HepG2 (cell line): ENCODE measurements at regions not wholly inside any gene's neighbourhood (a gene's known extent, or its start where the extent isn't known, plus 50 kb on each side); places are given as distances from the start of the nearest gene placed in this dataset.

Source experiments
- ATAC-seq: fragments of 200-7000 bp; cut with Tn5 transposase; 3 replicates; pipeline ENCODE4 v1.9.1; 2020; ENCODE audit warnings: mild to moderate bottlenecking, moderate library complexity
- BruUV-seq: library from RNA; stranded (reverse); fragments of 400-500 nt; replicated peaks from 2 replicates; lab custom pipeline; 2021; lab: Mats Ljungman, UMichigan
- CTCF ChIA-PET: fragments of 300-600 bp; formaldehyde crosslinking; extraction: SDS; loops from one replicate; lab custom pipeline; 2021; ENCODE audit warnings: low total read pairs, inconsistent platforms, low intra/inter-chr PET ratio; lab: Yijun Ruan, JAX
- POLR2A ChIA-PET: fragments of 350-600 bp; sonication (Branson Sonifier 250); formaldehyde crosslinking; loops from one replicate; lab custom pipeline; 2020; ENCODE audit warnings: antibody characterized with exemption, inconsistent platforms; lab: Yijun Ruan, JAX
- DNase-seq: peaks from one replicate; pipeline ENCODE4 v3.0.0-alpha.2; 2015; ENCODE audit warnings: low spot score
- FAIRE-seq: peaks from 3 replicates; lab custom pipeline; 2011; peaks lifted over from hg19 to GRCh38; lab: Jason Lieb, UNC
- H2AFZ ChIP-seq: one replicate; pipeline ENCODE4 v1.6.1; 2011; ENCODE audit warnings: low read length, inconsistent platforms
- H3K27ac ChIP-seq: fragments of 300-600 bp; 3 replicates; pipeline ENCODE4 v1.8.0; 2011; ENCODE audit warnings: mixed run types, mild to moderate bottlenecking, mixed read lengths, low read length, inconsistent platforms; ENCODE audit not compliant: insufficient read depth; ENCODE audit errors: extremely low read length
- H3K27me3 ChIP-seq, 2 experiments: fragments of 200-600 bp in 1 of 2; 2 replicates in 1 of 2; 3 replicates in 1 of 2; pipeline versions ENCODE4 v1.6.0 to v1.8.0; 2011; ENCODE audit warnings: low read length in 2 of 2, mild to moderate bottlenecking in 2 of 2, moderate library complexity in 2 of 2, inconsistent platforms in 1 of 2; ENCODE audit not compliant: insufficient read depth in 2 of 2, control insufficient read depth in 1 of 2
- H3K36me3 ChIP-seq, 2 experiments: fragments of 200-600 bp in 1 of 2; replicated peaks in 1 of 2; 2 replicates in 1 of 2; 3 replicates in 1 of 2; pipeline versions ENCODE4 v1.5.1 to v1.8.0; 2011; ENCODE audit warnings: low read length in 2 of 2, inconsistent platforms in 1 of 2; ENCODE audit not compliant: insufficient read depth in 2 of 2, control insufficient read depth in 1 of 2
- H3K4me1 ChIP-seq: 2 replicates; pipeline ENCODE4 v1.5.1; 2012; ENCODE audit warnings: low read length, inconsistent platforms; ENCODE audit not compliant: insufficient read depth
- H3K4me2 ChIP-seq: 2 replicates; pipeline ENCODE4 v1.6.0; 2011; ENCODE audit warnings: low read depth, low read length, inconsistent platforms
- H3K4me3 ChIP-seq, 3 experiments: fragments of 200-600 bp in 1 of 3; sonication (generic), shearing (Covaris generic) in 1 of 3; replicated peaks in 1 of 3; 2 replicates each; pipeline ENCODE4 v1.5.1; 2011 to 2016; ENCODE audit warnings: low read length in 3 of 3, inconsistent platforms in 2 of 3, low read depth in 2 of 3, mild to moderate bottlenecking in 2 of 3, control low read depth in 1 of 3, mixed read lengths in 1 of 3; ENCODE audit not compliant: insufficient read depth in 1 of 3
- H3K79me2 ChIP-seq: one replicate; pipeline ENCODE4 v1.6.1; 2011; ENCODE audit warnings: low read length, inconsistent platforms; ENCODE audit not compliant: insufficient read depth
- H3K9ac ChIP-seq: 2 replicates; pipeline ENCODE4 v1.6.0; 2011; ENCODE audit warnings: mild to moderate bottlenecking, low read depth, low read length, inconsistent platforms; ENCODE audit not compliant: insufficient read depth
- H3K9me3 ChIP-seq: 2 replicates; pipeline ENCODE4 v1.5.1; 2012; ENCODE audit warnings: mild to moderate bottlenecking, low read length
- H4K20me1 ChIP-seq: 2 replicates; pipeline ENCODE4 v1.6.0; 2011; ENCODE audit warnings: inconsistent platforms, mild to moderate bottlenecking, low read length, moderate library complexity; ENCODE audit not compliant: insufficient read depth
- CAMTA2 ChIP-seq: sonication (generic); formaldehyde crosslinking; IDR thresholded peaks from 2 replicates; pipeline ENCODE4 v1.4.0; 2020; ENCODE audit warnings: mild to moderate bottlenecking, missing genetic modification reagents, borderline replicate concordance
- ERF ChIP-seq: IDR thresholded peaks from 2 replicates; pipeline ENCODE4 v1.6.1; 2018; ENCODE audit warnings: missing biosample characterization, missing genetic modification reagents
- GTF3A ChIP-seq: sonication (generic); formaldehyde crosslinking; conservative IDR thresholded peaks from 2 replicates; pipeline ENCODE4 v1.4.0; 2020; ENCODE audit warnings: mild to moderate bottlenecking, missing genetic modification reagents
- HDAC1 ChIP-seq: sonication (generic); formaldehyde crosslinking; IDR thresholded peaks from 2 replicates; pipeline ENCODE4 v1.5.1; 2020; ENCODE audit warnings: mild to moderate bottlenecking, missing genetic modification reagents
- KAT2B ChIP-seq: fragments of 150-350 bp; IDR thresholded peaks from 2 replicates; pipeline ENCODE4 v1.6.1; 2014; ENCODE audit warnings: low read depth, low read length, borderline replicate concordance
- KAT8 ChIP-seq: IDR thresholded peaks from 2 replicates; pipeline ENCODE4 v1.6.1; 2016; ENCODE audit warnings: missing genetic modification reagents, missing compliant biosample characterization
- KDM3A ChIP-seq: IDR thresholded peaks from 2 replicates; pipeline ENCODE4 v1.6.1; 2018; ENCODE audit warnings: low read depth, missing compliant biosample characterization
- KDM6A ChIP-seq: IDR thresholded peaks from 2 replicates; pipeline ENCODE4 v1.6.1; 2016; ENCODE audit warnings: low read depth
- NCOA5 ChIP-seq: sonication (generic); formaldehyde crosslinking; IDR thresholded peaks from 2 replicates; pipeline ENCODE4 v1.4.0; 2020; ENCODE audit warnings: missing genetic modification reagents
- PAX8 ChIP-seq: sonication (generic); formaldehyde crosslinking; IDR thresholded peaks from 2 replicates; pipeline ENCODE4 v1.8.0; 2022; ENCODE audit warnings: mild to moderate bottlenecking, missing genetic modification reagents, borderline replicate concordance
- POGZ ChIP-seq: sonication (generic); formaldehyde crosslinking; IDR thresholded peaks from 2 replicates; pipeline ENCODE4 v1.4.0; 2020; ENCODE audit warnings: mild to moderate bottlenecking, missing genetic modification reagents
- SETDB1 ChIP-seq: sonication (generic); formaldehyde crosslinking; IDR thresholded peaks from 2 replicates; pipeline ENCODE4 v1.5.1; 2020; ENCODE audit warnings: missing genetic modification reagents, mild to moderate bottlenecking, borderline replicate concordance
- SIN3B ChIP-seq: fragments of 150-350 bp; IDR thresholded peaks from 2 replicates; pipeline ENCODE4 v1.6.1; 2014; ENCODE audit warnings: low read length
- TEAD2 ChIP-seq: sonication (generic); formaldehyde crosslinking; IDR thresholded peaks from 2 replicates; pipeline ENCODE4 v1.9.0; 2021; ENCODE audit warnings: missing genetic modification reagents
- YEATS4 ChIP-seq: sonication (generic); formaldehyde crosslinking; IDR thresholded peaks from 2 replicates; pipeline ENCODE4 v1.4.0; 2020; ENCODE audit warnings: missing genetic modification reagents, borderline replicate concordance
- ZNF343 ChIP-seq: sonication (generic); formaldehyde crosslinking; IDR thresholded peaks from 2 replicates; pipeline ENCODE4 v1.4.0; 2020; ENCODE audit warnings: mild to moderate bottlenecking, missing genetic modification reagents
- ZNF44 ChIP-seq: sonication (generic); formaldehyde crosslinking; IDR thresholded peaks from 2 replicates; pipeline ENCODE4 v1.5.1; 2020; ENCODE audit warnings: mild to moderate bottlenecking, missing genetic modification reagents
- ZNF510 ChIP-seq: sonication (generic); formaldehyde crosslinking; IDR thresholded peaks from 2 replicates; pipeline ENCODE4 v1.4.0; 2020; ENCODE audit warnings: low read depth, mild to moderate bottlenecking, missing genetic modification reagents
- ZNF619 ChIP-seq: sonication (generic); formaldehyde crosslinking; IDR thresholded peaks from 2 replicates; pipeline ENCODE4 v1.4.0; 2020; ENCODE audit warnings: mild to moderate bottlenecking, missing genetic modification reagents
- ZNF713 ChIP-seq: sonication (generic); formaldehyde crosslinking; IDR thresholded peaks from 2 replicates; pipeline ENCODE4 v1.4.0; 2020; ENCODE audit warnings: mild to moderate bottlenecking, missing genetic modification reagents
- ZNF782 ChIP-seq: sonication (generic); formaldehyde crosslinking; IDR thresholded peaks from 2 replicates; pipeline ENCODE4 v1.4.0; 2020; ENCODE audit warnings: missing genetic modification reagents, mild to moderate bottlenecking, borderline replicate concordance
- WGBS: methylation state at CpG from one replicate; pipeline ENCODE4 v1.1.6; 2017; ENCODE audit warnings: low lambda C conversion rate; 5-methylcytosine and 5-hydroxymethylcytosine counted together
- in situ Hi-C: cut with HindIII; loops from 2 replicates; pipeline ENCODE4 v1.10.0; 2017; ENCODE audit warnings: low pct_unique_long_range_greater_than_20kb; ENCODE audit not compliant: extremely low pct_ligation_motif_present
- intact Hi-C: fragments of 100-400 bp; cut with micrococcal nuclease; formaldehyde crosslinking; loops from one replicate; pipeline ENCODE4 v1.10.0; 2022; ENCODE audit not compliant: unreplicated experiment

- H4K20me1 ChIP-seq = no peaks in the 10 kb centered on the region
- in situ Hi-C loops (no loop called here), intact Hi-C loops (no loop called here)
- BruUV-seq = no TSS peak
- H3K36me3 ChIP-seq = no peaks in the 10 kb centered on the region
- 17% methylated on average over 5 of the region's 5 CpGs for WGBS
- FAIRE-seq = no peak
- no peaks in the 10 kb centered on the region for H3K4me1 ChIP-seq
- no peak for ATAC-seq
- H3K27ac ChIP-seq = no peak overlapping the region
- H2AFZ ChIP-seq = no peak overlapping the region
- no peaks in the 10 kb centered on the region for H3K79me2 ChIP-seq
- H3K9ac ChIP-seq = no peak overlapping the region
- TF ChIP-seq KDM3A (CRISPR knock-in tag) (no peak), ZNF510 (no peak), ZNF713 (CRISPR knock-in tag) (no peak)
- no peaks in the 10 kb centered on the region for H3K9me3 ChIP-seq
- DNase-seq = no peak
- H3K4me2 ChIP-seq = no peak overlapping the region
- ChIA-PET POLR2A (no interaction called here), CTCF (no interaction called here)
- H3K27me3 ChIP-seq = no peaks in the 10 kb centered on the region
- H3K4me3 ChIP-seq = no peak overlapping the region
Measured at GRCh38 chr4:81811562-81812293, 340.0 kb upstream of the RASGEF1B start.

- TF ChIP-seq ZNF343 (CRISPR knock-in tag) (no peak), KDM6A (CRISPR knock-in tag) (no peak), ZNF44 (no peak), TEAD2 (CRISPR knock-in tag) (no peak), KAT2B (no peak), GTF3A (CRISPR knock-in tag) (no peak), NCOA5 (no peak), YEATS4 (no peak), SETDB1 (CRISPR knock-in tag) (no peak), HDAC1 (CRISPR knock-in tag) (no peak), ERF (CRISPR knock-in tag) (no peak), POGZ (CRISPR knock-in tag) (no peak), ZNF619 (no peak), SIN3B (no peak), PAX8 (no peak), ZNF782 (CRISPR knock-in tag) (no peak), KAT8 (no peak), CAMTA2 (CRISPR knock-in tag) (no peak)
- TF ChIP-seq, all 625 proteins: peak for 0
- 0% methylated on average over 2 of the region's 2 CpGs for WGBS
- Histone ChIP-seq H3K9me3 (no peaks in the 10 kb centered on the region), H3K79me2 (no peaks in the 10 kb centered on the region), H2AFZ (no peak overlapping the region), H3K4me2 (no peak overlapping the region), H3K27ac (no peak overlapping the region), H3K4me1 (no peaks in the 10 kb centered on the region), H4K20me1 (no peaks in the 10 kb centered on the region), H3K4me3 (no peak overlapping the region), H3K36me3 (no peaks in the 10 kb centered on the region), H3K27me3 (no peaks in the 10 kb centered on the region), H3K9ac (no peak overlapping the region)
- no peak for FAIRE-seq
- no TSS peak for BruUV-seq
- CTCF ChIA-PET = no interaction called here
- intact Hi-C loops = no loop called here
- in situ Hi-C loops = no loop called here
- DNase-seq = no peak
- POLR2A ChIA-PET = no interaction called here
- ATAC-seq = no peak
Measured at GRCh38 chr4:81808011-81808672, 336.4 kb upstream of the RASGEF1B start.
